Mesendoderm (in vitro differentiated cells): ENCODE measurements at regions not wholly inside any gene's neighbourhood (a gene's known extent, or its start where the extent isn't known, plus 50 kb on each side); places are given as distances from the start of the nearest gene placed in this dataset.
A peak's percentile ranks its signal among the peaks of the same experiment; 100 is the strongest.

Experiments
- DNase-seq: peaks from one replicate; pipeline ENCODE4 v3.0.0; 2013
- H2AK5ac ChIP-seq: 2 replicates; pipeline ENCODE4 v1.6.1; 2013; ENCODE audit warnings: low read length, inconsistent platforms
- H2BK120ac ChIP-seq: 2 replicates; pipeline ENCODE4 v1.6.1; 2013; ENCODE audit warnings: low read depth, mild to moderate bottlenecking, low read length, moderate library complexity, mixed read lengths
- H2BK15ac ChIP-seq: replicated peaks from 2 replicates; pipeline ENCODE4 v1.6.1; 2013; ENCODE audit warnings: low read depth, mild to moderate bottlenecking, moderate library complexity
- H2BK5ac ChIP-seq: 2 replicates; pipeline ENCODE4 v1.6.1; 2013; ENCODE audit warnings: low read length, inconsistent platforms
- H3K18ac ChIP-seq: 2 replicates; pipeline ENCODE4 v1.6.1; 2013; ENCODE audit warnings: mild to moderate bottlenecking, low read length, mixed read lengths
- H3K23ac ChIP-seq: one replicate; pipeline ENCODE4 v1.6.1; 2013; ENCODE audit warnings: low read length
- H3K27ac ChIP-seq: 2 replicates; pipeline ENCODE4 v1.5.1; 2013; ENCODE audit warnings: low read depth, mild to moderate bottlenecking, inconsistent platforms, low read length, moderate library complexity
- H3K27me3 ChIP-seq: 2 replicates; pipeline ENCODE4 v1.6.1; 2013; ENCODE audit warnings: low read length, control low read depth, mild to moderate bottlenecking, inconsistent platforms; ENCODE audit not compliant: insufficient read depth, poor library complexity
- H3K36me3 ChIP-seq: 2 replicates; pipeline ENCODE4 v1.6.1; 2013; ENCODE audit warnings: low read length, inconsistent platforms; ENCODE audit not compliant: control insufficient read depth, insufficient read depth
- H3K4ac ChIP-seq: one replicate; pipeline ENCODE4 v1.6.1; 2013; ENCODE audit warnings: low read depth, mild to moderate bottlenecking, low read length, moderate library complexity
- H3K4me1 ChIP-seq: 2 replicates; pipeline ENCODE4 v1.6.1; 2013; ENCODE audit warnings: low read depth, low read length, inconsistent platforms; ENCODE audit not compliant: control insufficient read depth
- H3K4me2 ChIP-seq: 2 replicates; pipeline ENCODE4 v1.6.1; 2013; ENCODE audit warnings: low read length
- H3K4me3 ChIP-seq: 2 replicates; pipeline ENCODE4 v1.5.1; 2013; ENCODE audit warnings: mild to moderate bottlenecking, low read length
- H3K56ac ChIP-seq: one replicate; pipeline ENCODE4 v1.6.1; 2013; ENCODE audit warnings: low read length
- H3K79me1 ChIP-seq: 2 replicates; pipeline ENCODE4 v1.6.1; 2013; ENCODE audit warnings: low read length, inconsistent platforms
- H3K79me2 ChIP-seq: 2 replicates; pipeline ENCODE4 v1.6.1; 2013; ENCODE audit warnings: mild to moderate bottlenecking, low read length; ENCODE audit not compliant: control insufficient read depth, insufficient read depth
- H3K9ac ChIP-seq: 2 replicates; pipeline ENCODE4 v1.6.1; 2013; ENCODE audit warnings: low read length, inconsistent platforms
- H4K5ac ChIP-seq: one replicate; pipeline ENCODE4 v1.6.1; 2013; ENCODE audit warnings: low read length
- H4K8ac ChIP-seq: one replicate; pipeline ENCODE4 v1.6.1; 2013; ENCODE audit warnings: low read depth, mild to moderate bottlenecking, control low read depth, low read length, moderate library complexity
- WGBS: extraction: QIAGEN DNeasy Blood & Tissue Kit; methylation state at CpG from one replicate; pipeline ENCODE4 v1.1.7; 2013; ENCODE audit warnings: low lambda C conversion rate, missing lambda C conversion rate; ENCODE audit not compliant: insufficient coverage; ENCODE audit errors: extremely low coverage; 5-methylcytosine and 5-hydroxymethylcytosine counted together

DNA sequence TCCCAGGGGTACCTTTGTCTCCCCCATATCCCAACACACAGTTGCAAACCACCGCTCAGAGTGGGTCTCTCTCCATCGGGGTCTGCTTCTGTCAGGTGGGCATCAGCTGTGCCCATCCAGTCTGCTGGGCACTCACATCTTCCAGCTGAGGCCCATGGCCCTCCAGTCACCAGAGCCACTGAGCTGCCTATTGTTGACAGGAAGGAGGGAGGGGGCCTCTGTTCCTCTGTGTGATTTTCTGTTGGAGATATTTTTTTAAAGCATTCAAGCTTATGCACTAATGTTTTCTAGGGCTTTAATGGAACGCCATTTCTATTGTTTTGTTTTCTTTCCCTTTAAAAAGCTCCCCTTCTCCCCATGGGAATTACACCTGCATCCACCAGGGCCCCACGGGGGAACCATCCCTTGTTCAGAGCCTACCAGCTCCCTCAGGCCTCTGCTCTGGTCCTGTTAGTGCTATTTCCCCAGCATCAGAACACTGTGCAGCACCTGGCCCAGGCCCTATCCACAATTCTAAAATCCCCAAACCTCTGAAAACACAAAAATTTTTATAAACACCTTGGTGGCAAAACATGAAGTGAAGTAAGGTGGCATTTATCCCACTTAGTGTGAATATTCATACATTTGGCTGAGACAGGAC lies 326.2 kb downstream of the CD83 start:
- Histone ChIP-seq H3K36me3 (no peaks in the 10 kb centered on the region), H3K79me2 (no peaks in the 10 kb centered on the region), H2BK5ac (no peak overlapping the region), H3K27me3 (no peaks in the 10 kb centered on the region), H3K9ac (no peak overlapping the region), H2BK120ac (no peak overlapping the region), H3K18ac (peak overlapping the region; percentile 31), H2AK5ac (no peak overlapping the region), H3K4ac (no peak overlapping the region), H3K4me1 (no peaks in the 10 kb centered on the region), H3K23ac (no peak overlapping the region), H3K27ac (no peak overlapping the region), H3K56ac (no peak overlapping the region), H4K8ac (no peak overlapping the region), H3K4me2 (no peak overlapping the region), H3K79me1 (no peaks in the 10 kb centered on the region), H2BK15ac (no peak overlapping the region), H4K5ac (no peak overlapping the region), H3K4me3 (no peak overlapping the region)
- no CpG with 5 or more reads among the region's 4 CpGs for WGBS
- DNase-seq: no peak

DNA sequence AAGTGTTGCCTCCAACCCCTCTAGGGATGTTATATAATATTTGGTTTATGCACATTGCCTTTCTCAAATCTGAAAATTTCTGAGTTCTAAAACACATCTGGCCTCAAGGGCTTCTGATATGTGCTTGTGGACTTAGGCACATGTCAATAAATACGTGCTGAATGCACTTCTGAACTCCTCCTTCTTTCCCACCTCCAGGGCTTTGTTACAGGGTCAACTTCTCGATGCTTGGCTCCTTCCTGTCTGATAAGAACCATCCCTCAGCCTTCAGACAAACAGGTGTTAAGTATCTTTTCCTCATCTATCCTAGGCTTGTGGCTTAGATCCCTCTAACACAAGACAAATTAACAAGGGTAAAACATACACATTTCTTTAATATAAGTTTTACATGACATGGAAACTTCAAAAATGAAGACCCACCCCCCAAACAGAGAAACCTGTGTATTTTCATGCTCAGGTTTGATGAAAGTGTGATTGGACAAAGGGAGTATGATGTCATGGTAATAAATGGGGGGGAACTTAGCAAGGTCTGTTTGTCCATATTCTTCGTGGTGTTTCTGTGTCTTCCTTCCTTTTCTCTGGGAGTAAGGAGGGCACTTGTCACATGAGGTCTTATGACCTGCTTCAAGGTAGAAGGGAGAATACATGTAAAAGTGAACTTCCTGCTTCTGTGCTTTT lies 326.9 kb downstream of the CD83 start:
- Histone ChIP-seq H3K36me3 (no peaks in the 10 kb centered on the region), H3K23ac (no peak overlapping the region), H4K5ac (no peak overlapping the region), H3K56ac (no peak overlapping the region), H3K27me3 (no peaks in the 10 kb centered on the region), H2BK120ac (no peak overlapping the region), H3K79me1 (no peaks in the 10 kb centered on the region), H2BK15ac (no peak overlapping the region), H3K4me1 (no peaks in the 10 kb centered on the region), H3K18ac (no peak overlapping the region), H4K8ac (no peak overlapping the region), H3K79me2 (no peaks in the 10 kb centered on the region), H3K9ac (no peak overlapping the region), H3K4me2 (no peak overlapping the region), H3K4ac (no peak overlapping the region), H3K27ac (no peak overlapping the region), H3K4me3 (no peak overlapping the region), H2AK5ac (no peak overlapping the region), H2BK5ac (no peak overlapping the region)
- WGBS: no CpG with 5 or more reads among the region's 3 CpGs
- peak; percentile 19 for DNase-seq

DNA sequence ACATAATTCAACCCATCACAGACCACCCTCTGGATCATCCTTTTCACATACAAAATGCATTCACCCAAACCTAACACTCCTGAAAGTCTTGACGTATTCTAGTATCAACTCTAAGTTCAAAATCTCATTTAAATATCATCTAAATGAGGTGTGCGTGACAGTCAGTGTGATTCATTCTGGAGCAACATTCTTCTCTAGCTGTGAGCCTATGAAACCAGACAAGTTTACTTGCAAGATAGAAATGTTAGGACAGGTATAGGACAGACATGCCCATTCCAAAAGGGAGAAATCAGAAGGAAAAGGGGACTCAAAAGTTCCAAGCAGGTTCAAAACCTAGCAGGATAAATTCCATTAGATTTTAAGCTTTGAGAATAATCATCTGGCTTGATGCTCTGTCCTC lies 329.7 kb downstream of the CD83 start:
- Histone ChIP-seq H4K5ac (no peak overlapping the region), H2AK5ac (no peak overlapping the region), H3K27me3 (no peaks in the 10 kb centered on the region), H3K79me1 (no peaks in the 10 kb centered on the region), H3K9ac (no peak overlapping the region), H3K23ac (no peak overlapping the region), H3K56ac (no peak overlapping the region), H3K4ac (no peak overlapping the region), H3K79me2 (no peaks in the 10 kb centered on the region), H3K4me3 (no peak overlapping the region), H3K36me3 (no peaks in the 10 kb centered on the region), H2BK120ac (no peak overlapping the region), H3K4me2 (no peak overlapping the region), H2BK5ac (no peak overlapping the region), H3K27ac (no peak overlapping the region), H3K4me1 (no peaks in the 10 kb centered on the region), H4K8ac (no peak overlapping the region), H3K18ac (no peak overlapping the region), H2BK15ac (no peak overlapping the region)
- DNase-seq: no peak
- no CpG with 5 or more reads among the region's 2 CpGs for WGBS

DNA sequence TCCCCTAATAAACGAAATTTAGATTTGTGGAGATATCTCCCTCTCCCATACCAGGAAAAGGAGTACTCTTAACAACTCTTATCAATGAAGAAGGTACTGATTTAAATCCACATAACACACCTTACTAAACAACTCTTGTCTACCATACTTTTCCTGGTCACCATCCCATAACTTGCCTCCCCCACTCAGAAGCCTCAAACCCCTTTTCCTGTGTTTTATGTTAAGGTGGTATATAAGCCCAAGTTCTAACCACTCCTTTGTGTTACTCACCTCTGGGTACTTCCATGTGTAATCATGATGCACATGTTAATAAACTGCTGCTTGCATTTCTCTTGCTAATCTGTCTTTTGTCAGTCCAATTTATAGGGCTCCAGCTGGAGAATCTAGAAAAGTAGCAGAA lies 330.7 kb downstream of the CD83 start:
- Histone ChIP-seq H2AK5ac (no peak overlapping the region), H4K8ac (no peak overlapping the region), H3K4me1 (no peaks in the 10 kb centered on the region), H3K79me2 (no peaks in the 10 kb centered on the region), H3K79me1 (no peaks in the 10 kb centered on the region), H3K4ac (no peak overlapping the region), H3K4me2 (no peak overlapping the region), H2BK120ac (no peak overlapping the region), H3K27ac (no peak overlapping the region), H3K36me3 (no peaks in the 10 kb centered on the region), H2BK15ac (no peak overlapping the region), H3K56ac (no peak overlapping the region), H3K4me3 (no peak overlapping the region), H4K5ac (no peak overlapping the region), H3K9ac (no peak overlapping the region), H3K23ac (no peak overlapping the region), H2BK5ac (no peak overlapping the region), H3K27me3 (no peaks in the 10 kb centered on the region), H3K18ac (no peak overlapping the region)
- DNase-seq: no peak
- no CpG with 5 or more reads among the region's 1 CpG for WGBS

DNA sequence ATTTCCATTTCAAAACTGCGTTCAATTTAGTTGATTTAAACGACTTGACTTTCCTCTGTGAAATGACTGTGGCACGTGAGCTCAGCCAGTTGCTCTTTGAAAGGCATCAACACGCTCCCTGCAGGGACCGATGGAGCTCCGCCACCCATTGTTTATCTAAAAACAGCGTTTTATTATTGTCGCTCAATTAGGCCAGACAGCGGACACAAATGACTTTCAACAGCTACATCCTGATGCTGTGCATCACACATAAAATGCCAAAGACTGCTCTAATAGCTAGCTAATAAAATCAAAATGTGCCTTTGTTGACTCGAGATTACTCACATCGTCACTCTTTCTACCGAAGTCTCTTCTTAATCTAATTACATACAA lies 332.5 kb downstream of the CD83 start:
- H3K23ac ChIP-seq: no peak overlapping the region
- H4K5ac ChIP-seq: no peak overlapping the region
- H3K4me3 ChIP-seq: no peak overlapping the region
- no peak overlapping the region for H2BK120ac ChIP-seq
- H3K36me3 ChIP-seq: no peaks in the 10 kb centered on the region
- no peak overlapping the region for H4K8ac ChIP-seq
- no peaks in the 10 kb centered on the region for H3K27me3 ChIP-seq
- no peak for DNase-seq
- no peak overlapping the region for H3K4me2 ChIP-seq
- H3K4me1 ChIP-seq: no peaks in the 10 kb centered on the region
- WGBS: 100% methylated on average over 2 of the region's 12 CpGs
- no peak overlapping the region for H2BK15ac ChIP-seq
- no peak overlapping the region for H3K18ac ChIP-seq
- H3K4ac ChIP-seq: no peak overlapping the region
- no peak overlapping the region for H3K9ac ChIP-seq
- no peaks in the 10 kb centered on the region for H3K79me2 ChIP-seq
- H3K56ac ChIP-seq: no peak overlapping the region
- no peak overlapping the region for H2BK5ac ChIP-seq
- H2AK5ac ChIP-seq: no peak overlapping the region
- H3K27ac ChIP-seq: no peak overlapping the region
- H3K79me1 ChIP-seq: no peaks in the 10 kb centered on the region

DNA sequence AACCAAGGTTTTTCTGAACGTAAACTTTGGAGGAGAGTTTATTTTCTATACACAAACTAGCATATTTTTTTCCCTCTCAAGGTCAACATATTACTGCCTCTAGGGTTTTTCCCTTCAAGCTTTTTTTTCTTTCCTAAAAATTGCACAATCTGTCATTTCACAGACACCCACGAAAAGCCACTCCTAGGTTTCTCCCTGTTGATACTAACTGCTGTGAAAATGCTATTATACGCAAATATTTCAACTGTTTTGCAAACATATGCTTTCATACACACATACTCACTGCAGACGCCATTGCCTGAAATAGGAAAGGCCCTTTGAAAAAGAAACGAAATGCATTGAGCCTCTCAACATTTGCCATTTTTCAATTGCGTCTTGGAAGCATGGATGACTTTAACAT lies 333.0 kb downstream of the CD83 start:
- Histone ChIP-seq H2BK5ac (no peak overlapping the region), H3K4me1 (no peaks in the 10 kb centered on the region), H3K4me3 (no peak overlapping the region), H4K8ac (no peak overlapping the region), H3K4me2 (no peak overlapping the region), H2BK120ac (no peak overlapping the region), H2BK15ac (no peak overlapping the region), H3K79me2 (no peaks in the 10 kb centered on the region), H3K56ac (no peak overlapping the region), H3K27ac (no peak overlapping the region), H3K9ac (no peak overlapping the region), H2AK5ac (no peak overlapping the region), H3K27me3 (no peaks in the 10 kb centered on the region), H3K18ac (no peak overlapping the region), H4K5ac (no peak overlapping the region), H3K79me1 (no peaks in the 10 kb centered on the region), H3K36me3 (no peaks in the 10 kb centered on the region), H3K23ac (no peak overlapping the region), H3K4ac (no peak overlapping the region)
- no peak for DNase-seq
- no CpG with 5 or more reads among the region's 6 CpGs for WGBS
